Activated CD8-positive, alpha-beta memory T cell treated with anti-CD3 and anti-CD28 coated beads, Interleukin-2, amount 50 U/mL, for 48 hours (primary cell): ENCODE measurements at regions not wholly inside any gene's neighbourhood (a gene's known extent, or its start where the extent isn't known, plus 50 kb on each side); places are given as distances from the start of the nearest gene placed in this dataset.
"Not testable (repeated sequence)": the region's sequence is repeated elsewhere in the genome, so short reads cannot be mapped to it uniquely, and the experiment has no call there.

Experiments
- DNase-seq: peaks from one replicate; pipeline ENCODE4 v3.0.0-alpha.2; 2020

DNA sequence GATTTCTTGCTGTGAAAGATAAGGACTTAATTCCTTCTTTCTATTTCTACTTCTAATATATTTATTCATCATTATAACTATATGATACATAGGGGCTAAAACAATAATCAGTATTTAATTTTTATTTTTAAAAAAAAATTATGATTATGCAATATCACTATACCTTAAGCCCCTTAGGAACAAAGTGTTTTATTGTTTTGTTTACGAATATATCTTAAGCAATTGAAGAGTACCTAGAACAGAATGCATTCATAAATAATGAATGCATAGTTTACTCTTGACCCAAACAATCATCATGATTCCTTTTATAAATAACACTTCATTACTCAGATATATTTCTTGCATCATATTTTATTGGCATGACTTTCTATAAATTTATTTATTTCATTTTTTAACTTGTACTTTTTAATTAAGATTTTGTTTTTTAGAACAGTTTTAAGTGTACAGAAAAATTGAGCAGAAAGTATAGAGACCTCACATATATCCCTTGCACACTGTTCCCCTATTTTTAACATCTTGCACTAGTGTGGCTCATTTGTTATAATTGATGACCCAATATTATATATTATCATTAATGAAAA, 339.9 kb upstream of the SPRY2 start:
- DNase-seq = no peak

DNA sequence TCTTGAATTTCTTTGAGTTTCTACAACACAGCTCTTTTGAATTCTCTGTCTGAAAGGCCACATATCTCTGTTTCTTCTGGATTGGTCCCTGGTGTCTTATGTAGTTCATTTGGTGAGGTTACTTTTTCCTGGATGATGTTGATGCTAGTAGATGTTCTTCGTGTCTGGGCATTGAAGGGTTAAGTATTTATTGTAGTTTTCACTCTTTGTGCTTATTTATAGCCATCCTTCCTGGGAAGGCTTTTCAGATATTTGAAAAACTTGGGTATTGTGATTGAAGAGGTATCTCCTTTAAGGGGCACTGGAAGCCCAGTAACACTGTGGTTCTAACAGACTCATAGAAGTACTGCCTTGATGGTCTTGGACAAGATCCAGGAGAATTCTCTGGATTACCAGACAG, 338.5 kb upstream of the SPRY2 start:
- DNase-seq = no peak

DNA sequence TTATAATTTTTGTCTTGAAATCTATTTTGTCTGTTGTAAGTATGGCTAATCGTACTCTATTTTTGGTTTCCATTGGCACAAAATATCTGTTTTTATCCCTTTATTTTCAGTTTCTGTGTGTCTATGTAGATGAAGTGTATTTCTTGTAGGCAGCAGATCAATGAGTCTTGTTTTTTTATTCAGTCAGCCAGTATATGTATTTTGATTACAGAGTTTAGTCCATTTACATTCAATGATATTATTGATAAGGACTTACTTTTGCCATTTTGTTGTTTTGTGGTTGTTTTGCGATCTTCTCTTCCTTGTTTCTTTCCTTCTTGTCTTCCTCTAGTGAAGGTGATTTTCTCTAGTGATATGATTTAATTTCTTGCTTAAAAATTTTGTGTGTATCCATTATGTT, 336.3 kb upstream of the SPRY2 start:
- DNase-seq = no peak

DNA sequence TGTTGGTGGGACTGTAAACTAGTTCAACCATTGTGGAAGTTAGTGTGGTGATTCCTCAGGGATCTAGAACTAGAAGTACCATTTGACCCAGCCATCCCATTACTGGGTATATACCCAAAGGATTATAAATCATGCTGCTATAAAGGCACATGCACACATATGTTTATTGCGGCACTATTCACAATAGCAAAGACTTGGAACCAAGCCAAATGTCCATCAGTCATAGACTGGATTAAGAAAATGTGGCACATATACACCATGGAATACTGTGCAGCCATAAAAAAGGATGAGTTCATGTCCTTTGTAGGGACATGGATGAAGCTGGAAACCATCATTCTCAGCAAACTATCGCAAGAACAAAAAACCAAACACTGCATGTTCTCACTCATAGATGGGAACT, 334.5 kb upstream of the SPRY2 start:
- not testable (repeated sequence) for DNase-seq

DNA sequence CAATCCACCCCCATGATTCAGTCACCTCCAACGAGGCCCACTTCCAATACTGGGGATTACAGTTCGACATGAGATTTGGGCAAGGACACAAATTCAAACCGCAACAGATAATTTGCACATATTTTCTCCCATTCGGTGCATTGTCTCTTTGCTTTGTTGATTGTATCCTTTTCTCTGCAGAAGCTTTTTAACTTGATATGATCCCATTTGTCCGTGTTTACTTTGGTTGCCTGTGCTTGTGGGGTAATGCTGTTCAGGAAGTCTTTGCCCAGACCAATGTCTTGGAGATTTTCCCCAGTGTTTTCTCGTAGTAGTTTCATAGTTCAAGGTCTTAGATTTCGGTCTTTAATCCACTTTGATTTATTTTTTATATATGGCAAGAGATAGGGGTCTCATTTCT, 330.8 kb upstream of the SPRY2 start:
- DNase-seq = no peak

DNA sequence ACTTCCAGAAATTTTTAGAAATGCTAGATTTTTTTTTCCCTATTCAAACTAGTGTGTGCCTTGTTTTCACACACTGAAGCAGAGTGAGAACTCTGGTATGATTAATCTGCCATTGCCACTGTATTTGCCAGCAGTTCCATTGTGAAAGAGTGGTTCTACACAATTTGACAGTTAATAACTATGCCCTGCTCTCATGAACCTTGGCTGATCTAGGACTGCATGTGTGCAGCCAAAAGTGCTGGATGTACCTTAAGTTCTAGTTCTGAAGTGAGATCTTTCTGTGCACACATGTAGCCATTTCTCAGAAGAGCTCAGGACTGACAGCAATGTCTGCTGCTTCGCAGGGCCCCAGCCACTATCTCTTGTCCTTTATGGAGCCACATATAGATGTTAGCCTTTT, 328.2 kb upstream of the SPRY2 start:
- DNase-seq = no peak

DNA sequence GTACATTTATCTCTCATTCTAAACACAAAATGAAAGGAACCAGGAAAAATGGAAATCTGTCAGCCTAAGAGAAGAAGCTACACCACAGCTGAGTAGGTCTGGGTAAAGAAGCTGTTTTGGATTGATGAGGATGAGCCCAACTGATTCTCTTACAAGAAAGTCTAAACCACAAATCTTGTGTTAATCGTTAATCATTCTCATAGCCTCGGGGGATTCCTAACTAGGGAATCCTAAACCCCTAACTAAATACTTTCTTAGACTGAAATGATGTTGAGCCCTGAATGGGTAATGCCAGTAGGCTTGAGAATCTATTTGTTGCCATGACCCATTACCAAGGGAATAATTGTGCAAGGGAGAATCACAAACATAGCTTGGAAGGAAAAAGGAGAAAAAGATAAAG, 327.5 kb upstream of the SPRY2 start:
- DNase-seq = no peak

DNA sequence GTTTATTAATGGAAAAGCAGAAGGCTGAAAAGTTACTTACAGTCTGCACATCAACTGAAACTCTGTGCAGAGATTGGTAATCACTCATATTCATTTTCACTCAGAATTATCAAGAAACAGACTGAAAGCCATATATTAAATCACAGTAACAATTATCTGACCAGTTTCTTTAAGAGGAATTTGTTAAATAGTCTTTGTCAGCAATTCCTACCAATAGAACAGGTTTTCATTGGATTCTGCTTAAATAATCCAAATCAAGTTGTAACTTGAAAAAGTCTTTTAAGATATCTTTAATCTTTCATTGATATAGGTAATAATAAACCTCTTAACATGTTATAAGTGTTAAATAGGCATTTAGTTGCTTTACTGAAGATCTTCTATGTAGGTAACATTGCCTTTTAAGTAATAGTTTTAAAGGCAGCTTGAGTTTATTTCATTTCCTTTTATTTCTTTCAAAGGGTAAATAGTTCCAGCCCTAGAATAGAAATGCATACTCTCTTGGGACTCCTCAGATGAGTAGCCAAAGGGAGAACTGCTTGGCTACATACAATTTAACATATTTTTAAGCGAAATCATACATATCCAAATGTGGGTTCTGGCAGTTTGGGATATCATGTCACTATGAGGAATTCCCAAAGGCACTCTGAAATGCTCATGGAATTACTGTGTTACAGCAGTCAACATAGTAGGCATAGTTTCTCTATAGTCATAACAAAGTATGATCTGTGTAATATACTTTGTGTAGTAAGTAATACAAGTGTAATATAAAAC, 326.0 kb upstream of the SPRY2 start:
- DNase-seq = no peak

DNA sequence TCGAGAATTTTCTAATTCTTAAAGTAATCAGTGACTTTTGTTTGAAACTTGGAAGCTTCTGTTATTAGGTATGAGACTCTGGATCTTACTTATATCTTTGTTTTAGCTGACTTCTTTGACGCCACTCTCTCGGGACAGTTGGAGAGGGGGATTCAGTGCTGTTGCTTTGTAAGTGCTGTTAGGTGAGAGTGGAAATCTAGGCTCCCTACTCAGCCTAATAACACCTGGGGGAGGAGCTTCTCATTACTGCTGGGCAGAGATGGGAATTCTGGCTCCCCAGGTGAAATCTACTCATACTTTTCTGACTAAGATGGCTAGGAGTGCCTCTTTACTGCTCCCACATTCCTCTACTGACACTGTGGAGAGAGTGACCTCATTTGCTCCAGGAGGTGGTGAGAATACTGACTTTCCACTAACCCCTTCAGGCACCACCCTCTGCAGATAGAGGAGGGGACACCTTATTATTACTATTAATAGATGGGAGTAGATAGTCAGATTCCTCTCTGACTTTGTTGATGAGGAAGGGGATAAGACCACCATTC, 324.9 kb upstream of the SPRY2 start:
- no peak for DNase-seq

DNA sequence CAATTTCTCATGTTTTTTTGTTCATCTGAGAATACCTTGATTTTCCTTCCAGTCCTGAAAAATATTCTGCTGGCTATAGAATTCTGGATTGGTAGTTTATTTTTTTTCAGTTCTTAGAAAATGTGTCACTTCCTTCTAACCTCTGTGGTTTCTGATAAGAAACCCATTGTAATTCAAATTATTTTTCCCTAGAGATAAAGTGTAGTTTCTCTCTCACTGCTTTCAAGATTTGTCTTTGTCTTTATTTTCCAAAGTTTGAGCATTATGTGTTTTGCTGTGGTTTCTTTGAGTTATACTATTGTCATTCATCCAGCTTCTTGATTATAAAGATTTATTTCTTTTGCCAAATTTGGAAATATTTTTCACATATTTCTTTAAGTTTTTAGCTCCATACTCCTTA, 324.0 kb upstream of the SPRY2 start:
- DNase-seq = no peak

DNA sequence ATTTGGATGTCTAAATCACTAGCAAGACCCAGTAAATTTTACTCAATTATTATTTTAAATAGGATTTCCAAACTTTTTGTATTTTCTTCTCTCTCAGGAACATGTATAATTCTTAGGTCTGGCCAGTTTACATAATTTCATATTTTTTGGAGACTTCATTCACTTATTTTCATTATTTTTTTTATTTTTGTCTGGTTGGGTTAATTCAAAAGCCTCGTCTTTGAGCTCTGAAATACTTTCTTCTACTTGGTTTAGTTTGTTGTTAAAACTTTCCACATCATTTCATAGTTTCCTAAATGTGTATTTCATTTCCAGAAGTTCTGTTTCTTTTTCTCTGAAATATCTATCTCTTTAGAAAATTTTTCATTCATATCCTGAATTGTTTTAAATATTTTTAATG, 322.9 kb upstream of the SPRY2 start:
- no peak for DNase-seq

DNA sequence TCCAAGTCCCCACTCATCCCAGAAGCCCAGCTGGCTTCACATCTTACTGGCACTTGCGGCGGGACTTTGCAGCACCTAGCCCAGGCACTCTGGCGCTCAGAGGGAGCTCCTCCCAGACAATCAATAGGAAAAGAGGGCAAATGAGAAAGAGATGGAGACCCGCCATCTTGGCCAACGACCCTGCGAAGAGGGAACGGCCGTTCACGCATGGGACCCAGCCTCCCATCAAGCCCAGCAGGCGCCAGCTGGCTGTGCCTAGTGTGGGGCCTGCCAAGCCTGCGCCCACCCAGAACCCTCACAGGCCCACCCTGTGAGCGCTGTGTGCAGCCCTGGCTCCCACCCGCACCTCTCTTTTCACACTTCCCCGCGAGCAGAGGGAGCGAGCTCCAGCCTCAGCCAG, 317.8 kb upstream of the SPRY2 start:
- DNase-seq = no peak

DNA sequence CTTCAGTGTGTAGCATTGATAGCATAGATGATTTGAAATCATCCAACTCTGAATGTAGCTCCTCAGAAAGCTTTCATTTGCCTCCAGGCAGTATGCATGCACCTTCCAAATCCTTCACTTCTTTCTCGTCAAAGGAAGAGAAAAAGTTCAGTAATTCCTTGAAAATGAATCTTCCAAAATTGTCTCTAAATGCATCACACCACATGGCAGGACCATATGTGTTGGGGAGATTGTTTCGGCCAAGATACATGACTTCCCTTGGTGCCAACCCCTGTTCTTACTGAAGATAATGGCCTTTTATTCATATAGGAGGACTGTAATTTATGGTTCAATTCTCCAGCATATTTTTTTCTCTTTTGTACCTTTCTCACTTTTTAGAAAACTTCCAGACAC, 315.6 kb upstream of the SPRY2 start:
- DNase-seq = no peak

DNA sequence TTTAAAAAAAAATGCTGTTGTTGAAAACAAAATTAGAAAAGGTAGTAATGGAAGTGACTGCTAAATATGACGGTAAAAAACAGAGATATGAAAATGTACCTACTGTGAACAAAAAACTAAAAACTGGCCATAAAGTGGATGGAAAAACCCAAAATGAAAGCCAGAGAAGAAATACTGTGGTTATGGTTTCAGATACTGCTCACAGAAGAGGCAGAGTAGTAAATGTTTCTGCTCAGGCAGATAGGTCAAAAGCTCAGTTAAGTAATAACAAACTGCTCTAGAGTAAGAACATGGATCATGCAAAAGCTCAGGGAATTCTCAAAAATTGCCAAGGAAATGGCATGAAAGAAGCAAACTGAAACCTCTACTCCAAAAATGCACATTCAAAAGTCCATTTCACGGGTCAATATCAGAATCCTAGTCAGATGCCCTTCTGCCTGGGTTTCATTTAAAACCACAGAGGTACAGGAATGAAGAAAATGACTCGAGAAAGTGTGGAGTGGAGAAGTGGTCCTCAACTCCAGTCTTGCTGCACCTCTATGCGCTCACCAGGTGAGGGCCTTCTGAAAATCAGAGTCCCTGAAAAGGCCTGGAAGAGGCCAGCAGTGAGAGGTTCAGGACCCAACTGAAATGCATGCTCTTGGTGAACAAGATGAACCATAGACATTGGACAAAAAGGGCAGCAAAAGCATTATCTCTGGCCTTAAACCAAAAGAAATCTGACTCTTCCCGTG, 315.0 kb upstream of the SPRY2 start:
- no peak for DNase-seq

DNA sequence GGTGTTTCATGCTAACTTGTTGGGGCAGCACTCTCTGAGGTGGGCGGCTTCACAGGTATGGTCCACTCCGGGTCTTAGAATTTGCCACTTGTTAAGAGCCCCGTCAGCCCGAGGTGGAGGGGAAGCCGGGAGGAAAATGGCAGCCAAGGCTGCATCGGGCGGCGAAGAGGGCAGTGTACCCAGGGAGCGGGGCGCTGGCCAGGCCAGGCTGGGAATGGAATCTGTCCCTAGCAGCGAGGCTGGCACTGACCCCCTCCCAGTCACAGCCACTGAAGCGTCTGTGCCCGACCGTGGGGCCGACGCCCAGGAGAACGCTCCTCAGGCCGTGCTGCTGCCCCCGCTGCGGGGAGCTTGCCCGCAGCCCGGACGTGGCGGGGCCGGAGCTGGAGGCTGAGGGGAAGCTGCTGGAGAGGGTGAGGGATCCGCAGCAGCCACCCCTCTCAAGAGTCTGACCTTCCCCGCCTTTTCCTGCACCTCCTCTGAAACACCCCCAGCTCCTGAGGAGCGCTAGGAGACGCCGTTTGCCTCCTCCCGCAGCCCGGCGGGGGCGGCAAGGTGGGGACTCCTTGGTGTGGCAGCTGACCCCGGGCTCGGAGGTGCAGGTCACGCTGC, 313.8 kb upstream of the SPRY2 start:
- no peak for DNase-seq

DNA sequence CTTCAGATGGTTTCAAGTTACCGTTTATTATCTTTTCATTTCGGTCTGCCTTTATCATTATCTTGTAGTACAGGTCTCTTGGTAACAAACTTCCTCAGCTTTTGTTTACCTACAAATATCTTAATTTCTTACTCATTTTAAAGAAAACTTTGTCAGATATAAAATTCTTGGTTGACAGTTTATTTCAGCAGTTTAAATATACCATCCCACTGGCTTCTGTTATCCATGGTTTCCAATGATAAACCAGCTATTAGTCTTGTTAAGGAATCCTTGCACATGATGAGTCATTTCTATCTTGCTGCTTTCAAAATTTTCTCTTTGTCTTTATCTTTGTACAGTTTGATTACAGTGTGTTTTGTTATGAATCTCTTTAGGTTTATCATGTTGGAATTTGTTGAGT, 308.3 kb upstream of the SPRY2 start:
- DNase-seq = no peak

DNA sequence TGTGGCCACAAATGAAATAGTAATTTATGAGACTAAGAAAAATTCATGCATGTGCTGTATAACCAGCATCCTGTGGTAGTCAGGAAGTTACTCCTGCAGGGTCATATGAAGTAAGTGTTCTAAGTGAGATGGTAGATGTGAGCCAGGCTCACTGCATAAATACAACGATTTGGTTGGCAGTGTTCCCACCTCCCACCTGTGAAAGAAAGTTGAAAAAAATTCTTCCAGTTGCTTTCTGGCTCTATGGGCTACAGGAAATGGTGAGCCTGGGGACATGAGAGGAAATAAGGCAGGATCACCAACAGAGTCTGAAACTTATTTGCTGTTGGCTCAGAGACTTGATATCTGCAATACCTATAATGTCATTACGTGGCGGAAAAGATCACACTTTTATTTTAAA, 301.7 kb upstream of the SPRY2 start:
- DNase-seq = no peak

DNA sequence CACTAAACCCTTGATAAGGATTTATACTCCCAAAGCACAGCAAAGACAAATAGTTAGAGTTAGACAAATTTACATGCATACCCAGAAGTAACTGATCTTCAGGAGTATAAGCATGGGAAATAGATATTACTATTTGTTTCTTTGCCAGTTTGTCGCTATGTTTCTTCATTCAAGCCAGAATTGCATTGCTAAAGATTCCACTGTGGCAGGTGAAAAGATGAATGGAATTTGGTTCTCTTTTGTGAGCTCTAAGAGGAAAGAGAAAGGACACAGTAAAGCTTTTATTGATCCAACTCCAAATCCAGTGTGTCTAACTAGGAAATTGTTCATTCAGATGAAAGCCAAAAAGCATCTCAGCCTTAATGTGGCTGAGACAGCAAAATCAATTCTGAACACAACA, 292.3 kb upstream of the SPRY2 start:
- no peak for DNase-seq

DNA sequence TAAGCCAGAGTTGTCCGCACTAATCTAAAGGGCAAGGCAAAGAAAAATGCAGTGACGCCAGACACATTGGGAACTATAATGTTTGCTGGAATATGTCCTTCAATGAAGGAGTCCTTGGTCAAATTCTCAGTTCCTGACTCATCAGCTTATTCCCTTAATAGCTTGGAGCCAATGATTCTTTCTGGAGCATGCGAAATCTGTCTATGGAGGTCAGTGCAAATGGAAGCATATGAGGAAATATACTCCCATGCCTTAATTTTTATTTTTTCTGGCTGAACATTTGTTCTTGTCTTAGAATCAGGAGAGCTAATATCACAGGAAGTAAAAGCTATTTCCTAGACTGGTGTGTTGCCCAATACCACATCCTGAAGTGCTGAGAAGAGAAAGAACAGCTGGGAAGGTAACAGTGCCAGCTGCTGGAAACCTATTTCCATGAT, 289.8 kb upstream of the SPRY2 start:
- no peak for DNase-seq

DNA sequence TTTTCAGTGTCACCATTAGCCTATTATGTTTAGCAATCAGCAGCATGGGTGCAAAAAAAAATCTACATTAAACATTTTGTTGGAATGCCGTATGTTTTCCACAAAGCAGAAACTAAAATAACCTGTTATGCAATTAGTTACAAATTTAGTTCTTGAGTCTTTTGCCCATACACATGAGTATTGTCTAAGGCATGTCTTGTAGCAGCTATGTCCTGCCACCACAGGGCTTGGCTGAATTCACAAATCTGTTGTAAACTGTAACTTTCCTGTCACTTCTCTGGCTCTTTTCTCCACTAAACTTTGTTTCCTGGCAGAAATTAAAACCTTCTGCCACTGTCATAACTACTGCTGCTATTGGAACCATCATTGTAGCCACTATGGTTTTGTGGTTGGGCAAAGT, 277.9 kb upstream of the SPRY2 start:
- DNase-seq = no peak

DNA sequence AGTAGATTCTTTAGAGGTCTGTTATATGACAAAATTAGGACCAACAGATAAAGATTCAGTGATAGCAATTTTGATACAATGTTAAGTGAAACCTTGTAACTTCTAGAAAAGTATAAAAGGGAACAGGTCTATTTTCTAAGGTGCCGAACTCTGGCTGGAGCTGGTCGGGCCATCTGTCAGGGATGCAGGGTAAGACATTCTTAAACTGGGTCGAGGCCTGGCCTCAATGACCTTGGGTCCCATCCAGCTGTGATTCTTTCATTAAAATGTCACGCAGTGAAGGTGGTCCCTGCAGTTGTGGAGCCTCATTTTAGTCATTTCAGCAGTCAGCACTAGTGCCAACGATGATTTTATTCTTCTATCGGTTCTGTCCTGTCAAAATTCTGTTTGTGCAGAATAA, 271.9 kb upstream of the SPRY2 start:
- no peak for DNase-seq

DNA sequence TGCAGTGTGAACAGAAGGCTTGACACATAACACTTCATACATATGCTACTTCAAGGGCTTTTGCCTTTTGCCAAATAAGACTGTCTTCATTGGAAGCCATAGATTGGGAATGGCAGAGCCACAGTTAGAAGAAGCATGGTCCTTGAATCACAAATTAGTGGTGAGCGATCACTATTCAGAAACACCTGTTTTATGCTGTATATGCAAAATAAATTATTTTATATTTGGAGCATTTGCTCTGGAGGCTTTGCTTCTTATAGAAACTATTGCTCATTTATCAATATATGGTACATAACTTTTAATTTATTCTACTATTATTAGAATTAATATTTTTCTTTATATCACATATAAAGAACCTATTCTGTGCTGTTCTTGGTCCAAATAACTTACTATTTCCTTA, 270.4 kb upstream of the SPRY2 start:
- DNase-seq = no peak

DNA sequence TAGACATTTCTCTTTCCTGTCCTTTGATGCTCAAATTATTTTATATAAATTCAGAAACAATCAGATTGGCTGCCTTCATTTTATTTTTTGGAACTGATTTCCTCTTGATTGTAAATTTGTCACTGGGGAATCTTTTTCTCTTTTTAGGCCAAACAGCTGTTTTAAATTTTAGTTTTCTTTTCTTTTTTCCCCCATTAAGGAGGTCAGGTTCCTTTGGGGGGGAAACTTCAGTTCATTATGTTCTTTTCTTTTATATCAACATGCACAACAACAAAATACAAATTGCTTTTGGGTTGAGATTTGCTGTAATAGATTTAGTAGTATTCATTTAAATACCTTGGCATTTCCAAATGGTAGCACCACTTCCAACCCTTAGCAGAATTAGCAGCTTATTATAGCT, 264.8 kb upstream of the SPRY2 start:
- DNase-seq = no peak

DNA sequence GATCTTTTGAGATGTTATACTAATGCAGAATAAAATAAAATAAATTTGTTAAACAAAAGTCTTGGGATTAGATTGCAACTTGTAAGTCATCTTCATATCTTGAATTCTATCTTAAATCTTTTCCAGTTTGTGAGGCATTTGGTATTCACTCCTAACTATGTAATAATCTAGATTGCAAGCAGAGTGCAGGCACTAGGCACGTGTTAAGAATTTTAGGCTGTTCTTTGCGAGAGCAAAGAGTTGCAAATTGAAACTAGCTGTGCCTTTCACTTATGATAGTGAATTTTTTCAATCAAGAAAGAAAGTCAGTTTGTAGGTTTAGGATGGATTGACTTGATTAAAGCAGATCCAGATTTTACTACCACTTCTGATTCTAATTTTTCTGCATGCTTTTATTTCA, 264.1 kb upstream of the SPRY2 start:
- DNase-seq = no peak
